ENCODE measurements at regions not wholly inside any gene's neighbourhood (a gene's known extent, or its start where the extent isn't known, plus 50 kb on each side); places are given as distances from the start of the nearest gene placed in this dataset.
"Not testable (repeated sequence)": the region's sequence is repeated elsewhere in the genome, so short reads cannot be mapped to it uniquely, and the experiment has no call there.

DNA sequence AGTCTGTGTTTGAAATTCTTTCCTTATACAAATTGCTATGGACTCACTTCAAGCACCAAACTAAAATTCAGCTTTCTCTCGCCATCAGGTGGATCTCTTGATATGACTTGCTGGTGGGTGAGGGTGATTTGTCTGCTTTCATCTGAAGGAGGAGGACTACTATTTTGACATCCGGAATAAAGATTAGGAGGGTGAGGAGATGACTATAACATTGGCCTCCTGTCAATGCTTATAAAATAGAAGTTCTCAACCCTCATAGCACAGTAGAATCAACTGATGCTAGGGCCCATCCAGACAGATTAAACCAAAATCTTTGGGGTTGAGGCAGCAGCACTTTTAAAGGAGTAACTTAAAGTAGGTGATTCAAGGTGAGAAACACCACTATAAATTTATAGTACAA, 120.4 kb upstream of the DNAJC10 start:
- no peaks in the 10 kb centered on the region for H3K4me1 Mint-ChIP-seq
- DNase-seq = no peak
- intact Hi-C loops (cut with micrococcal nuclease) = no loop called here
- H3K36me3 Mint-ChIP-seq (ENCODE audit: low read depth) = no peaks in the 10 kb centered on the region
- peaks cover 10% of the 10 kb centered on the region for H3K27me3 Mint-ChIP-seq
- H3K27ac Mint-ChIP-seq = no peak overlapping the region
- H3K4me3 Mint-ChIP-seq = no peak overlapping the region
- no peaks in the 10 kb centered on the region for H3K9me3 Mint-ChIP-seq

DNA sequence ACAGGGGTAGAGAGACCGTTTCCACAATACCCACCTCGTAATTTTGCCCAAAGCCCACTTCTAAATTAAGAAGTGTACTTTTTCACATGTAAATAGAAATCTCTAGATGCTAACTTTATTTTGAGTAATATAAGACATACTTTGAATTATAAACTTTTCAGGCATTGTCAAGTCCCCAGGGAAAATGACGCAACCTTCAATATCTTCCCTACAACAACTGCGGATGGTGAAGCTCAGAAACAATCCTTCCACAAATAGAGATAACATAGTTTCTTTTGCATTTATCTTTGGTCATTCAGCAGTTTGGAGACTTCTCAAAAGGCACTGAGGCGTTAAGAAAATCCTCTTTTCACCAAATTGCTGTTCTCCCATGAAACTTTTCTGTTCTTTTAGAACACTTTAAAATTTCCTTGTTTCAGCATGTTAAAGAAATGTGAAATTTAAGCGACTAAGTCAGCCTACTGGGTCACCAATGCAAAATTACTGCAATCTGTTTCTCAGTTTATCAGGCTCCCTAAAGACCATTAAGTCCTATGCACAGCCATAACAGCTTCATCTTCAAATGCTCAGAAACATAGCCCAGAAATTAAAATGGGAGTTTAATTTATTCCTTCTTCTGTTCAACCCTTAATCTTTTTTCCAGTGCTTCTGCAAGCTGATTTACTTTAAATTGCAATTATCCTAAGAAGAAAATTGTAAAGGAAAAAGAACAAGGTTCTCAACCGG, 118.3 kb upstream of the DNAJC10 start:
- Mint-ChIP-seq H3K9me3 (no peaks in the 10 kb centered on the region), H3K4me1 (no peaks in the 10 kb centered on the region)

DNA sequence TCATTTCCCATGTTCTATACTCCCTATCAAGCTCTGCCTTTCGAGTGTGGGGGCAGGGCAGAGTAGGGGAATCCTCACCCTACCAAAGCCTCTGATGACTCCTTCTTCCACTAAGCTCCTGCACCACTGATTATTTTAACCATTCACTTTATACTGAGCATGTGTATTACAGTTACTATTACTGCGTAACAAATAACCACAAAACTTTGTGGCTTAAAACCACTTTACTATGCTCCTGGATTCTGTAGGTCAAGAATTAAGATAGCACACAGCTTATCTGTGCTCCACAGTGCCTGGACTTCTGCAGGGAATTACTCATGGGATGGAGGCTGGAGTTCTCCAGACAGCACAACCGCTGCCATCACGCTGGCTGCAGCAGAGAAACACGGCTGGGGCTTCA, 117.4 kb upstream of the DNAJC10 start:
- no peak for DNase-seq
- H3K4me3 Mint-ChIP-seq = no peak overlapping the region
- intact Hi-C loops (cut with micrococcal nuclease) = no loop called here

More for the DNA sequence above, 118.3 kb upstream of the DNAJC10 start:
- Mint-ChIP-seq H3K27me3 (peaks cover 10% of the 10 kb centered on the region), H3K4me3 (no peak overlapping the region), H3K27ac (no peak overlapping the region), H3K36me3 (ENCODE audit: low read depth) (no peaks in the 10 kb centered on the region)
- DNase-seq = no peak
- intact Hi-C loops (cut with micrococcal nuclease) = no loop called here

DNA sequence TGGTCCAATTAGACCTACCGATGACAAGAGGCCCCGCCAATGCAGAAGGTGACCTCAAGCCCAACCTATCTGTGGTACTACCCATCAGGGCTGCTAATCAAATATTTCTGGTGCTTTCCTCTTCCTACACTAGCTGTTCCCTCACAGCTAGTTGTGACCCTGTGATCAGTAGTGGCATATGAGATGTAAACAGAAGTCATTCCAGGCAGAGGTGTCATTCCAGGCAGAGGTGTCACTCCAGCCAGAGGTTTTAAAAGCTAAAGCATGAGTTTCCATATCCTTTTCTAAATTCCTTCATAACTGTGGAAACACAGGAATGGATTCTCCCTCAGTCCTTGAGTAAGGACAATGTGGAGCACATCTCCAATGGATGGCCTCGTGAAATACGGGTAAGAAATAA, 110.9 kb upstream of the DNAJC10 start:
- Mint-ChIP-seq H3K36me3 (ENCODE audit: low read depth) (no peaks in the 10 kb centered on the region), H3K4me1 (no peaks in the 10 kb centered on the region), H3K9me3 (no peaks in the 10 kb centered on the region), H3K27me3 (no peaks in the 10 kb centered on the region), H3K27ac (no peak overlapping the region), H3K4me3 (no peak overlapping the region)
- intact Hi-C loops (cut with micrococcal nuclease) = no loop called here
- no peak for DNase-seq

More for the DNA sequence above, 117.4 kb upstream of the DNAJC10 start:
- peaks cover 10% of the 10 kb centered on the region for H3K27me3 Mint-ChIP-seq
- H3K4me1 Mint-ChIP-seq = no peaks in the 10 kb centered on the region
- no peaks in the 10 kb centered on the region for H3K36me3 Mint-ChIP-seq (ENCODE audit: low read depth)
- H3K9me3 Mint-ChIP-seq = no peaks in the 10 kb centered on the region
- H3K27ac Mint-ChIP-seq = no peak overlapping the region

DNA sequence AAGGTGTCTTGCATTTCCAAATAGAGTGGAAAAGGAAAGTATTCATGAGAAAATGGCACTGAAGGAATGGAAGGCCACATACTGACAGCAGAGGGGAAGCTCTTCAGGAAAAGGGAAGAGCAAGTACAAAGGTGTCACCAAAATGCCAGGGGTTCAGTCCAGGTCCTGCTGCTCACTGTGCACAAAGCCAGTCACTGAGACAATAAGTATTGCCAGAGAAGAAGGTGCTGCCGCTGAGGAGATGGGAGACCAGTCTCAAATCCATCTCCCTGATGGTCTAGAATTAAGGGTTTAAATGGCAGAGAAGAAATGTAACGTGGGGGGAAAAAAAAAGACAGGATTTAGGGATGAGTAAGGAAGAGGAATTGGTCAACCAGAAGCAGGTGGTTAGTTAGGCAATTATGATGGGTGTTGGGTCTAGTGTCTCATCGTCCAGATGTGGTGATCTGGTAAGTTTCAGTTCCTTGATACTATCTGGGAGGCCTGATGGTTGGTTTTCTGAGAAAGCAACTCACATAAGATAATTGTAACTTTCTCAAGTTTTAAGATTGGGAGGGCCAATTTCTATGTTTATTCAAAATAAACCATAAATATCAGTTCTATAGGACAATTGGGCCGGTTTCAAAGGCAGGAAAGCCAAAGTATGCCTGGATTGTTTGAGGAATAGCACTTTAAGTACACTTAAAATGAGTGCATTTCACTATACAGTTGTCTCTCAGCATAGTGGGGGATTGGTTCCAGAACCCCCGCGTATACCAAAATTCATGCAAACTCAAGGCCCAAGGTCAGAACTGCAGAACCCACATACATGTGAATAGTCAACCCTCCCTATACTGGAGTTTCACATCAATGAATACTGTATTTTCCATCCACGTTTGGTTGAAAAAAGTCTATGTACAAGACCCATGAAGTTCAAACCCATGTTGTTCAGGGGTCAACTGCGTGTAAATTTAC, 109.1 kb upstream of the DNAJC10 start:
- H3K9me3 Mint-ChIP-seq = no peaks in the 10 kb centered on the region
- intact Hi-C loops (cut with micrococcal nuclease) = no loop called here
- no peak overlapping the region for H3K27ac Mint-ChIP-seq
- no peak overlapping the region for H3K4me3 Mint-ChIP-seq
- H3K36me3 Mint-ChIP-seq (ENCODE audit: low read depth) = no peaks in the 10 kb centered on the region
- no peaks in the 10 kb centered on the region for H3K27me3 Mint-ChIP-seq
- no peaks in the 10 kb centered on the region for H3K4me1 Mint-ChIP-seq
- DNase-seq = no peak

DNA sequence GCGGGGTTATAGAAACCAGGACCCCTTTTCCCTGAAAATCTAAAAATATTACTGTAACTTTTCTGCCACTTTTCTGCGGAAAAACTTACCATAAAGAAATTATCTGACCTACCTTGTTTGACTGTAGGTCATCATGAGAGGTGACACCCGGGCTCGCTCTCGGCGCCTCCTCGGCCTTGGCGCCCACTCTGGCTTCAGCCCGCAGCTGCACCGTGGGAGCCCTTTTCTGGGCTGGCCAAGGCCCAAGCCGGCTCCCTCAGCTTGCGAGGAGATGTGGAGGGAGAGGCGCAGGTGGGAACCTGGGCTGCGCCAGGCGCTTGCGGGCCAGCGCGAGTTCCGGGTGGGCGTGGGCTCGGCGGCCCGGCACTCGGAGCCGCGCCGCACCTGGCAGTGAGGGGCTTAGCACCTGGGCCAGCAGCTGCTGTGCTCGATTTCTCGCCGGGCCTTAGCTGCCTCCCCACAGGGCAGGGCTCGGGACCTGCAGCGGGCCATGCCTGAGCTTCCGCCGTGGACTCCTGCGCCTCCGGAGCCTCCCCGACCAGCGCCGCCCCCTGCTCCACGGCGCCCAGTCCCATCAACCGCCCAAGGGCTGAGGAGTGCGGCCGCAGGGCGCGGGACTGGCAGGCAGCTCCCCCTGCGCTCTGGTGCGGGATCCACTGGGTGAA, 107.7 kb upstream of the DNAJC10 start:
- Mint-ChIP-seq H3K4me3 (no peak overlapping the region), H3K27me3 (no peaks in the 10 kb centered on the region), H3K36me3 (ENCODE audit: low read depth) (no peaks in the 10 kb centered on the region), H3K4me1 (no peaks in the 10 kb centered on the region), H3K9me3 (no peaks in the 10 kb centered on the region), H3K27ac (no peak overlapping the region)
- DNase-seq = no peak
- intact Hi-C loops (cut with micrococcal nuclease) = no loop called here

DNA sequence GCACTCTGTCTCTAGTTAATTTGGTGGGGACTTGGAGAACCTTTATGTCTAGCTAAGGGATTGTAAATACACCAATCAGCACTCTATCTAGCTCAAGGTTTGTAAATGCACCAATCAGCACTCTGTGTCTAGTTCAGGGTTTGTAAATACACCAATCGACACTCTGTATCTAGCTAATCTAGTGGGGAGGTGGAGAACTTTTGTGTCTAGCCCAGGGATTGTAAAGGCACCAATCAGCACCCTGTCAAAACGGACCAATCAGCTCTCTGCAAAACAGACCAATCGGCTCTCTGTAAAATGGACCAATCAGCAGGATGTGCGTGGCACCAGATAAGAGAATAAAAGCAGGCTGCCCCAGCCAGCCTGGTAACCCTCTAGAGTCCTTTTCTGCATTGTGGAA, 107.1 kb upstream of the DNAJC10 start:
- DNase-seq; H3K27me3 Mint-ChIP-seq; H3K36me3 Mint-ChIP-seq (ENCODE audit: low read depth): not testable (repeated sequence)

DNA sequence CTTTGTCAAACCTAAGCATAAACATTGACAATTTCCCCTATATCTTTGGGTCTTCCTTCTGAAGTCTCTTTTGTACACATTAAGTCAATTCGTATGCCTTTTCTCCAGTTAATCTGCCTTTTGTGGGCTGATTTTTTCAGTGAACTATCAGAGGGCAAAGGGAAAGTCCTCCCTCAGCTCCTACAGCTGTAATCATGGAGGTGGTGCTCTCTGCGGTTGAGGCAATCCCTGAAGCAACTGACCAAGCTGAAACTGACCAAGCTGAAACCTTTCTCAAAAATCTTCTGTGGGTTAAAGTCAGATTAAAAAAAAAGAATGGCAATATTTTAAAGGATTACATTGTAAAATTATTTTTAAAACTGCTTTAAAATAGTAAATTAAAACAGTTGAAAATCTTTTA, 105.8 kb upstream of the DNAJC10 start:
- Mint-ChIP-seq H3K36me3 (ENCODE audit: low read depth) (no peaks in the 10 kb centered on the region), H3K9me3 (no peaks in the 10 kb centered on the region), H3K27ac (no peak overlapping the region), H3K4me3 (no peak overlapping the region), H3K4me1 (no peaks in the 10 kb centered on the region), H3K27me3 (no peaks in the 10 kb centered on the region)
- intact Hi-C loops (cut with micrococcal nuclease) = no loop called here
- no peak for DNase-seq

More for the DNA sequence above, 107.1 kb upstream of the DNAJC10 start:
- intact Hi-C loops (cut with micrococcal nuclease); H3K27ac Mint-ChIP-seq; H3K4me3 Mint-ChIP-seq; H3K4me1 Mint-ChIP-seq; H3K9me3 Mint-ChIP-seq: not testable (repeated sequence)

DNA sequence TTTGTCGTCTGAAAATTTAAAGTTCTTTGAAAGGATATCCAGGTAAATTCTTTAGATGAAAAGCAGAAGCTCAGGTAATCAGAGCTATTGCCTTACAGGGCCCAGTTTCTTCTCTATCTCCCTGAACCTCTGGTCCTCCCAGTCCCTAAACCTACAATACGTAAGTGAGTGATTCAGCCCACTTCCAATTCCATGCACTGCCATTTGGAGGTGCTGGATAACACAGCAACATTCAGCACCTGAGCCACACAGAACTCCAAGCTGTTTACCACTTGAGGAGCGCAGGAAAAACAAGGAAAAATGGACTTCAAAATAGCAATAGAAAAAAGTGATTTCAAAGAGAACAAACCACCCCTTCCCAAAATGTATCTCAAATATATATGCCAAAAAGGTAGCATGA, 105.0 kb upstream of the DNAJC10 start:
- Mint-ChIP-seq H3K27me3 (no peaks in the 10 kb centered on the region), H3K4me1 (no peaks in the 10 kb centered on the region), H3K4me3 (no peak overlapping the region), H3K27ac (no peak overlapping the region), H3K9me3 (no peaks in the 10 kb centered on the region), H3K36me3 (ENCODE audit: low read depth) (no peaks in the 10 kb centered on the region)
- intact Hi-C loops (cut with micrococcal nuclease) = no loop called here
- no peak for DNase-seq

DNA sequence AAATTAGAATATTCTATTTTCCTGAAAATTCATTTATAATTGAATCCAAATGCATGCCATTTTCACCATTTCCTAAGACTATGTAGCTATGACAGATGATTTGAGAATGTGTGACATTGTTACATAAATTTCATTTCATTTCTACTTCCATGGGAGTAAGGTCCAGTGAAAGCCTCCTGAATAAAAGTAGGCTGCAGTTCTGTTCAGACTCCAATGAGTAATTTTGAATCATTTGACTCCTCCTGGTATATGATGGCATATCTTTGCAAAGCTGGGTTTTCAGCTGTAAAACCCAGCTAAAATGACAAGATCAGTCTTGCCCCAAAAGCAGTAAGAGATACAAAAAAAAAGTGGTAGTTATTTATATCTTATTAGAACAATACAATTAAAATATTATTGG, 101.0 kb upstream of the DNAJC10 start:
- Mint-ChIP-seq H3K9me3 (no peaks in the 10 kb centered on the region), H3K4me3 (no peak overlapping the region), H3K27me3 (no peaks in the 10 kb centered on the region), H3K4me1 (no peaks in the 10 kb centered on the region), H3K36me3 (ENCODE audit: low read depth) (no peaks in the 10 kb centered on the region), H3K27ac (no peak overlapping the region)
- DNase-seq = no peak
- intact Hi-C loops (cut with micrococcal nuclease) = no loop called here

DNA sequence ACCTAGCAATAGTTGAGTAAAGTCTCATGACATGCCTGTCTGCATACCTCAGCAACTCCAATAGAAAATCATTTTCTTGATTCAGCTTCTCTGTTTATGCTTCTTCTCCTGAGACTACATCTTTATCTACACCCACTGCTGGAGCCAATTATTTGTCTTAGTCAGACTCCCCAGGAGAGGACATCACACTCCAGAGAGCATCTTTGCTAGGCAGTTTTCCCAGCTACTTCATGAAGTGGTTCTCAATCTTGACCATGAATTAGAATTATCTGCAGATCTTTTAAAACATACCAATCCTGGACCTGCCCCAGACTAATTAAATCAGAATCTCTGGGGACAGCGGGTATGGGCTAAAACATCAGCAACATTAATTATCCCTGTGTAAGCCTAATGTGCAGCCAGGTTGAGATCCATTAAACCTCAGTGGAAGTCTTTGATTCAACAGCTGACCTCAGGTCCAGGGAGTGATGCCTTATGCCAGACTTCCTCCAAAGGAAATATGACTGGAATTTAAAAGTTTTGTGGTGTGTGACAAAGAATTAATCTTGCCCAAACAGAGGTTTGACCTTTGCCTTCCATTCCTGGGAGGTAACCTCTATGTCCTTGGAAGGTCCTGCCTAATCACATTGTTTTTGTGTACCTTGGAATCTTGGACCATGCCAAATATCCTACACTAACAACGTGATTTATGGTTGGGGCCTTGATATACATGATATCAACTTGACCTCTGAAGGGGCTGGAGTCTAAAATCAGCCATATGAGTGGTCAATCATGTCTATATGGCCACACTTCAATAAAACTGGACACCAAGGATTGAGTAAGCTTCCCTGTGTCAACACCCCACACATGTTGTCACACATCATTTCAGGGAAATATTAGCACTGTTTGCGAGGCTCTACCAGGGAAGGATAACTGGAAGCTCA, 99.3 kb upstream of the DNAJC10 start:
- H3K9me3 Mint-ChIP-seq = no peaks in the 10 kb centered on the region
- no peak overlapping the region for H3K27ac Mint-ChIP-seq
- H3K27me3 Mint-ChIP-seq = no peaks in the 10 kb centered on the region
- no peaks in the 10 kb centered on the region for H3K4me1 Mint-ChIP-seq
- intact Hi-C loops (cut with micrococcal nuclease) = no loop called here
- no peak for DNase-seq
- H3K36me3 Mint-ChIP-seq (ENCODE audit: low read depth) = no peaks in the 10 kb centered on the region
- no peak overlapping the region for H3K4me3 Mint-ChIP-seq

DNA sequence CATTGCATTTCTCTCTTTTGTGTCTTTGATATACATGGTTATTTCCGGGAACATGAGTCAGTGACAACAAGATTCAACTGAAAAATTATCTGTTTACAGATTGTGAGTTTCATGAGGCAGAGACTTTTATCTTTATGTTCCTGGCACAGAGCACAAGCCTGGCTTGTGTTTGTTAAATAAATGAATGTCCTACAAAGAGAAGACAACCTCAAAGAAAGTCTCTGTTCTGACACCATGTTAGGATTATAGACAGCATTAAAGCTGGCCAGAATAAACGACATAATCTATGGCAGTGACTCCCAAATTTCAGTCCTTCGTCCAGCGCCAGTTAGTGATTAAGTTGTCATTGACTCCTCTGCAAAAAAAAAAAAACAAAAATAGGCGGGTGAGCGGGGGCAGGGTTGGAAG, 97.4 kb upstream of the DNAJC10 start:
- Mint-ChIP-seq H3K36me3 (ENCODE audit: low read depth) (no peaks in the 10 kb centered on the region), H3K4me3 (no peak overlapping the region), H3K4me1 (no peaks in the 10 kb centered on the region), H3K27me3 (no peaks in the 10 kb centered on the region), H3K9me3 (no peaks in the 10 kb centered on the region), H3K27ac (no peak overlapping the region)
- intact Hi-C loops (cut with micrococcal nuclease) = no loop called here
- no peak for DNase-seq

DNA sequence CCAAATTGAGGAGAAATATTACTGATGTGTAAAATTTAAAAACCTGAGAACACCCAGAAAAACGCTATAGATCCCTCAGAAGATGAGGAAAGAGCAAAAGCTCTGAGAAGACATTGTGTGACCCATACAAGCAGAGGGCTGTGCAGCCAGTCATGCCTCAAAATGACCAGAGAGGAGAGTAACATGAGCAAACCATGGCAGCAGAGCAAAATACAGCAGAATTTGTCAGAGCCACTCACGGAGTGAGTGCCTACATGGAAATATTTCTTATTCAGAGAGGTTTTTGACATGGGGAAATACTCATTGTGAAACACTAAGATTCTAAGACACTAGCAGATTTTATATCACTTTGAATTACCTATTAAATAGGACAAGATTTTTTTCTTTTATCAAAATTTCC, 96.8 kb upstream of the DNAJC10 start:
- Mint-ChIP-seq H3K4me1 (no peaks in the 10 kb centered on the region), H3K27me3 (no peaks in the 10 kb centered on the region), H3K36me3 (ENCODE audit: low read depth) (no peaks in the 10 kb centered on the region), H3K27ac (no peak overlapping the region), H3K9me3 (no peaks in the 10 kb centered on the region), H3K4me3 (no peak overlapping the region)
- intact Hi-C loops (cut with micrococcal nuclease) = no loop called here
- no peak for DNase-seq

All from activated CD4-positive, alpha-beta T cell treated with anti-CD3 and anti-CD28 coated beads, Interleukin-2, amount 10 ng/mL, durations not matched to agents 24 days and 14 days (primary cell).